ENCODE measurements at regions not wholly inside any gene's neighbourhood (a gene's known extent, or its start where the extent isn't known, plus 50 kb on each side); places are given as distances from the start of the nearest gene placed in this dataset.

DNA sequence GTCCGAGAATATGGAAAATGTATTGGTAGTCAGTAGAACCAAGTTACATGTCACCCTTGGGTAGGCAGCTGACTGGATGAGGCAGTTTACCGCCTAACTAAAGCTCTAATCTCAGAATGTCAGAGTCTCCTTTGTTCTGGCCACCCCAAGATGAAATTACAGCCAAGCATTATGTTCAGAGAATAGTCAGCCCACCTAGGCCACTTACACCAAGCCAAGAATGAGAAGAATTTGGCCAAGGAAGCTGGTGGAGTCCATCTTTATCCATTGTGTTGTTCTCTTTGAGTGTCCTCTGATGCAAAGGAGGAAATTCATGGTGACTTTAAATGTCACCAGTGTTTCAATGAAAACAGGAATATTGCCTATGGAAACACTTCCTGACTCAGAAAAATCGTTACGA, 275.1 kb upstream of the MAP3K1 start:
- TF ChIP-seq EZH2 (IDR thresholded peaks at IDR 0.05; ENCODE audit: insufficient read depth, poor library complexity, severe bottlenecking) (no peak), EZH2phosphoT487 (IDR thresholded peaks at IDR 0.05; ENCODE audit: insufficient read depth, low read depth) (no peak)

Data from GM23248 (cell line).